ENCODE measurements at regions not wholly inside any gene's neighbourhood (a gene's known extent, or its start where the extent isn't known, plus 50 kb on each side); places are given as distances from the start of the nearest gene placed in this dataset.

DNA sequence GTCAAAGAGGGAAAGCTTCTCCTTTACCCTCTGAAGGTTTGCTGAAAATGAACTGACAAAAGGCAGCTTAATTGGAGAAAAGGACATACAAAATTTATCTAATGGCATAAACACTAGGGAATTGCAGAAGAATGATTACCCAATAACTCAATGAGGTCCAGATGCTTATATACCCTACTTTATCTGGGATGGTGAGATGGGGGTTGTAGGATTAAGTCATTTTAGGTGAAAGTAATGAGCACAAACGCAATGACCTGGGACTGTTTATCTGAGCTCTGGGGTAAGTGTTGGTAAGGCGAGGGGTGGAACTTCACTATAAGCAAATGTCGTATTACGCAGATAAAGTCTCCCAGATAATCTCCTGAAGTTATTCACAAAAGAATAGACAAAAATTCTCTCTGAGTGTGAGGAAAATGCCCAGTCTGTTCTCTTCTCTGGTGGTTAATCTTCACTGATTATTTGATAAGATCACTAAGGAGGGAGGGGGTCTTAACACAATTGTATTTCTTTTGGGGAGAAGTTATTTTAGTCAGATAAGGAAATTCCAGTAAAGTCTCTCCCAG is 1067.8 kb downstream of the DNAJB9 start (continued):
- TF ChIP-seq GATAD2B (conservative IDR thresholded peaks at IDR 0.05; ENCODE audit: low read depth) (no peak), ZNF622 (IDR thresholded peaks at IDR 0.05) (no peak), KDM1A (IDR thresholded peaks at IDR 0.05; ENCODE audit: borderline replicate concordance) (no peak)

- H3K9ac ChIP-seq (ENCODE audit: control insufficient read depth, insufficient read depth, low read length) = no peak overlapping the region
- BruUV-seq (replicated peaks) = no TSS peak
- H3K27ac ChIP-seq (ENCODE audit: control insufficient read depth, insufficient read depth) = no peak overlapping the region
- ChIA-PET RAD21 (ENCODE audit: unreplicated experiment) (no interaction called here), SMC1A (ENCODE audit: uncharacterized antibody, unreplicated experiment) (no interaction called here), CTCF (no interaction called here), POLR2A (no interaction called here)
- no peak for ATAC-seq
- DNase-seq (ENCODE audit: low read depth, low spot score) = no peak
- 48% methylated on average over 2 of the region's 2 CpGs for WGBS (ENCODE audit: insufficient coverage, insufficient replicate concordance, low lambda C conversion rate, missing lambda C conversion rate)
- in situ Hi-C loops (cut with MboI) = no loop called here
- no peak for FAIRE-seq
- H3K4me1 ChIP-seq (ENCODE audit: control insufficient read depth, insufficient read depth, low read length) = no peaks in the 10 kb centered on the region
- H4K20me1 ChIP-seq (ENCODE audit: control insufficient read depth, insufficient read depth) = no peaks in the 10 kb centered on the region
- no peak overlapping the region for H2AFZ ChIP-seq (ENCODE audit: control insufficient read depth, low read depth, low read length)
- no peak overlapping the region for H3K4me2 ChIP-seq (ENCODE audit: control insufficient read depth, insufficient read depth)
- no peaks in the 10 kb centered on the region for H3K27me3 ChIP-seq (replicated peaks in 1 of 2; ENCODE audit: control insufficient read depth in 2 of 2, insufficient read depth in 2 of 2, low read length in 1 of 2)
- H3K79me2 ChIP-seq (ENCODE audit: control insufficient read depth, insufficient read depth, low read length) = no peaks in the 10 kb centered on the region
- H3K36me3 ChIP-seq (ENCODE audit: control insufficient read depth in 2 of 2, insufficient read depth in 2 of 2, low read length in 1 of 2) = no peaks in the 10 kb centered on the region
- TF ChIP-seq MTA3 (IDR thresholded peaks at IDR 0.05; ENCODE audit: borderline replicate concordance, low read length) (no peak), WRNIP1 (IDR thresholded peaks at IDR 0.05; ENCODE audit: borderline replicate concordance, low read depth, low read length) (no peak)
- intact Hi-C loops (cut with micrococcal nuclease; ENCODE audit: unreplicated experiment) = no loop called here
- no peak overlapping the region for H3K4me3 ChIP-seq
- no peaks in the 10 kb centered on the region for H3K9me3 ChIP-seq (replicated peaks; ENCODE audit: control insufficient read depth, insufficient read depth, low read length)
These were observed 1068.6 kb downstream of the DNAJB9 start for GRCh38 chr7:109638321-109638720.

GRCh38 chr7:109639561-109639960 is 1069.9 kb downstream of the DNAJB9 start:
- Histone ChIP-seq H3K4me2 (ENCODE audit: control insufficient read depth, insufficient read depth) (no peak overlapping the region), H3K27me3 (replicated peaks in 1 of 2; ENCODE audit: control insufficient read depth in 2 of 2, insufficient read depth in 2 of 2, low read length in 1 of 2) (no peaks in the 10 kb centered on the region), H2AFZ (ENCODE audit: control insufficient read depth, low read depth, low read length) (no peak overlapping the region), H3K27ac (ENCODE audit: control insufficient read depth, insufficient read depth) (no peak overlapping the region), H3K9me3 (replicated peaks; ENCODE audit: control insufficient read depth, insufficient read depth, low read length) (no peaks in the 10 kb centered on the region), H3K36me3 (ENCODE audit: control insufficient read depth in 2 of 2, insufficient read depth in 2 of 2, low read length in 1 of 2) (no peaks in the 10 kb centered on the region), H3K4me3 (no peak overlapping the region), H4K20me1 (ENCODE audit: control insufficient read depth, insufficient read depth) (no peaks in the 10 kb centered on the region), H3K79me2 (ENCODE audit: control insufficient read depth, insufficient read depth, low read length) (no peaks in the 10 kb centered on the region), H3K9ac (ENCODE audit: control insufficient read depth, insufficient read depth, low read length) (no peak overlapping the region), H3K4me1 (ENCODE audit: control insufficient read depth, insufficient read depth, low read length) (no peaks in the 10 kb centered on the region)
- intact Hi-C loops (cut with micrococcal nuclease; ENCODE audit: unreplicated experiment) (no loop called here), in situ Hi-C loops (cut with MboI) (no loop called here)
- DNase-seq (ENCODE audit: low read depth, low spot score) (no peak), FAIRE-seq (no peak), ATAC-seq (no peak)
- RAD21 ChIA-PET (ENCODE audit: unreplicated experiment) = no interaction called here
- BruUV-seq (replicated peaks) = no TSS peak
- POLR2A ChIA-PET = no interaction called here
- CTCF ChIA-PET = no interaction called here
- SMC1A ChIA-PET (ENCODE audit: uncharacterized antibody, unreplicated experiment) = no interaction called here
- TF ChIP-seq MLLT1 (IDR thresholded peaks at IDR 0.05) = no peak
- no peak for TF ChIP-seq IKZF1 (conservative IDR thresholded peaks at IDR 0.05)
- no peak for TF ChIP-seq IRF5 (IDR thresholded peaks at IDR 0.05; ENCODE audit: borderline replicate concordance)
- no peak for TF ChIP-seq PRDM15 (CRISPR knock-in tag; IDR thresholded peaks at IDR 0.05)
- no peak for TF ChIP-seq TBL1XR1 (IDR thresholded peaks at IDR 0.05; ENCODE audit: low read depth, low read length)
- no peak for TF ChIP-seq NR2C2 (IDR thresholded peaks at IDR 0.05; ENCODE audit: borderline replicate concordance, control insufficient read depth, insufficient read length, low read depth)
- TF ChIP-seq KDM1A (IDR thresholded peaks at IDR 0.05; ENCODE audit: borderline replicate concordance) = no peak
